Glomerular visceral epithelial cell (primary cell): ENCODE measurements at regions not wholly inside any gene's neighbourhood (a gene's known extent, or its start where the extent isn't known, plus 50 kb on each side); places are given as distances from the start of the nearest gene placed in this dataset.

Experiments used
- DNase-seq: peaks from one replicate; pipeline ENCODE4 v3.0.0-alpha.2; 2016; ENCODE audit errors: extremely low spot score

DNA sequence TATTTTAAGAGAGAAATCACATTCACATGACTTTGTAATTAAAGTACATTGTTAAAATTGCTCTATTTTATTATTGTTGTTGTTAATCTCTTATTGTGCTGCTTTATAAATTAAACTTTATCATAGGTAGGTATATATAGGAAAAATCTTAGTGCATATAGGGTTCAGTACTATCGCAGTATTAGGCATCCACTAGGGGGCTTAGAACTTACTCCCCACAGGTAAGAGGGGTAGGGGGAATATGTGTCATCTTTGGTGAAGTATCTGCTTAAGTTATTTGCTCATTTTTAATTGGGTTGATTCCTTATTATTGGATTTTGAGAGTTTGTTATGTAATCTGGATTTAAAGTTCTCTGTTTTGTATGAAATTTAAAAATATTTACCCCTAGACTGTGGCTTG lies 385.2 kb downstream of the DUSP10 start:
- no peak for DNase-seq

DNA sequence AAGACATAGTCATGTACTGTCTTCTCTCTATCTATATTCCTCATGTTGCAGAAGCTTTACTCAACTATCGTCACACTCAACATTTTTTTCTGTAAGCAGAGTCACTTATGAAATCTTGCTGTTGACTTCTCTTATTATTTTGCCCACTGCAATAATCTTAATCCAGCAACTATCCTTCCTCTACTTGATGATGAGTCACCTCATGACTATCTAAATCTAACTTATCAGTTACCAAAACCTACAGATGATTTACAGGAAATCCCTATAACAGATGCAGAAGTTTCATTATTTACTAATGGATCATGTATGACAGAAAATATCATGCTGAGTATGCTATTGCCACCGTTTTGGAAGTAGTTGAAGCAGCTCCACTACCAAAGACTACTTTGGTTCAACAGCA lies 378.9 kb downstream of the DUSP10 start:
- DNase-seq, result no peak

DNA sequence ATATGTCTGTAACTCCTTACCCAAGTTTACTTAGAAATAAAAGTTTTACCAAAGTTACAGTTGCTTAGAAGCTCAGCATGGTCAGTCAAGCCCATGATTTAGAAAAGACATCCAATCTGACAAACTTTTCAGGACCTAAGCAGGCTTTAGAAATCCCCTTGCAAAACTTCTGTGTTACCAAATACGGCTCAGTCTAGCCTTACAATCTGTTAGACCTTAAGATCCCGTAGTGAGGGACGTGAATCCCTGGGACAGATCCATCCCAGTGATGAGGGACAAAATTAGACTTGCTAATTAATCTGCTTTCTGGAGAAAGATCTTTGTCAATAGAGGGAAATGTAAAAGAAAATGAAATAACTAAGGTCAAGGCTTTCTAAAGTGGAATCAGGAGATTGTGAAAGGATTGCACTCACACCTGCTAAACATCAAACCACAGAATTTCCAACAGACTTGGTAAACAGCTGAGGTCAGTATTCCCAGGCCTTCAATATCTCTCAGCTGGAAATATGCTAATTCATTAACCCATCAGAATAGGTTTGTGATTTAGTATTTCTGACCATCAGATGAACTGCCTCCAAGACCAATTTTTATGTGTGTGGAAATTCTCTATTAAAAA lies 375.3 kb downstream of the DUSP10 start:
- peak; percentile 6 for DNase-seq

DNA sequence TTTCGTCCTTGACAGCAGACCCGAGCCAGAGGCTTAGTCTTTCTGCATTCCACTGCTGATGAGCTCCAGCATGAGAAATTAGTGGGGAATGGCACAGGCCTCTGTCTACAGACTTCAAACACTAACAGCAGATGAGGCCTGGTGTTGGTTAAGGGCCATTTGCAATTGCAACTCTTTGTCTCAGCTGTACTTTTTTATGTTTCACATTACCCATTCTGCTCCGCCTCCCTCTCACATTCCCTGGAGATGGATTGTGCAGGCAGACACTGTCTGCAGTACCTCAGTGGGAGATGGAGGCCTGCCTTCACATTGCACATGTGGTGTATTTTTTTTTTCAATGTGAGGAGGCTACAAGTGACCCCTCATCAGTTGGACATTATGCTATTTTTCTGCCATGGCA lies 370.2 kb downstream of the DUSP10 start:
- DNase-seq, result no peak

DNA sequence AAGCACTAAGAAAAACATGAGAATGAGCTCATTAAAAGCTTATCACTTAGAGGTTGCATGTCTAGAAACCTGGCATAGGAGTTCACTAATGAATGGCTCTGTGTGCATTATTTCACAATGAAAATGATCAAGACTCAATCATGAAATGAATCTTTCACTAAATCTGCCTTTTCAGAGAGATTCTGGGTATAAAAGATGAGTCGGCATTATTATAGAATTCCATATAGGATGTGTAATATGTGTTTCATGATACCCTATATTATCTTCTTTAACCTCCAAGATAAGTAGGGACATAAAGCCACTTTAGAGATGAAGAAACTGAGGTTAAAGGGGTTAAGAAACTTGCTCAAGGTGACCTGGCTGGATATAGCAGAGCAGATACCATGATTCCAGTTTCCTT lies 368.1 kb downstream of the DUSP10 start:
- no peak for DNase-seq

DNA sequence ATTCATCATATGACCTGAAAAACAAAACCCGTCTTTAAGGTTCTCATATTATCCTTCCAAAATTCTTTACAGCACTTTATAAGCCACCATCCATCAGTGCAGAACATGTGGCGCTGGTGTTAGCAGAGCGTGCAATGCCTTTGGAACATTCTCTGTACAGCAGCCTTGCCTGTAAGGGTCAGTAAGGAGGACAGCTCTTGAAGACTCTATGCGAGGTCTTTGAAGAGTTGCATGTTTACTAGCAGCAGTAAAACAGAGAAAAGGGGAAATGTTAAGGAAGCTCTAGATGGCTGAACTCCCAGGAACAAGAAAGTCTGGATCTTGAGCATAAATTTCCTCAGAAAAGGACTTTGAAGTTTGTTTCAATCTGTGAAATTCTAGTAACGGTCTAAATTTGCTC lies 365.6 kb downstream of the DUSP10 start:
- no peak for DNase-seq

DNA sequence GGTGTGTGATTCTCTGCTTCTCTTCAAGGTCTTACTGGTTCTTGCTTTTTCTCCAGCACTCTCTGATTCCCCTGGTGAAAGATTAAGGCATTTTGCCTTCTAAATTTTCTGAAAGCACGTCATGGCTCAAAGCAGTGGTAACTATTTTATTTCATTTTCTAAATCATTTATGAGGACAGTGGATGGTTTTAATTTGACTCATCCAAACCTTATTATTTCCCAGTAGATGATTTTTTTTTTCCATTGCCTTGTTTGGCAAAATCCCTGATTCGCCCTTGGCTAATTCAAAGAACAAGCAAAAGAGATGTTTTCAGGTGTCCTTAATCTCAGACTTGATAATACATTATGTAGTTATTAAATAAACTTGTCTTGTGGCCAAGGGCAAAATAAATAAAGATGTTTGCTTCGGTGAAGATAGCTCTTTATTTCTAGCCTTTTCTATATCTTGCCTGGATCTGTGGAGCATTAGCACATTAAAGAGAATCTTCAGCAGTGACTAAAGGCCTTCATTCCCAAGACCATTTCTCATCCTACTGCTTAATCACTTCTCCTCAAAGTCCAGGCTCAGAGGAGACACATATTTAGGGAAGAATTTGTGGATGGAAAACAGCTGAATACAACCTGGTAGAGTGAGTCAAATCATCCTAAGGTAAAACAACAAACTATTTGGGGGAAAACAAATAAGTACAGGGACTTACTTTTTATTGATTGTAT lies 359.8 kb downstream of the DUSP10 start:
- no peak for DNase-seq

DNA sequence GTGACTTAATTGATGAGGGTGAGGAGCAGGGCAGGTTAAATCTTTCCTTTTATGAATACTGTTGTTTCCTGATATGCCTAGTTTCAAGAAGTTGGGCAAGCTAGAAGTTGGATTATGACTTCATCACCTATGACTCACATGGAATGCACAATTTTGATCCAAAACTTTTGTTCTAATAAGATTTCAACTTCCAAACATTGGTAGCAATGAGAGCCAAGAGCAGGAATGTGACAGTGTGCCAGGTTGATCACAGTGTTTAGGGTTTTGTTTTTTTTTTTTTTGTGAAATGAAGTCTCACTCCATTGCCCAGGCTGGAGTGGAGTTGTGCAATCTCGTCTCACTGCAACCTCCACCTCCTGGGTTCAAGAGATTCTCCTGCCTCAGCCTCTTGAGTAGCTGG lies 349.4 kb downstream of the DUSP10 start:
- peak; percentile 46 for DNase-seq

DNA sequence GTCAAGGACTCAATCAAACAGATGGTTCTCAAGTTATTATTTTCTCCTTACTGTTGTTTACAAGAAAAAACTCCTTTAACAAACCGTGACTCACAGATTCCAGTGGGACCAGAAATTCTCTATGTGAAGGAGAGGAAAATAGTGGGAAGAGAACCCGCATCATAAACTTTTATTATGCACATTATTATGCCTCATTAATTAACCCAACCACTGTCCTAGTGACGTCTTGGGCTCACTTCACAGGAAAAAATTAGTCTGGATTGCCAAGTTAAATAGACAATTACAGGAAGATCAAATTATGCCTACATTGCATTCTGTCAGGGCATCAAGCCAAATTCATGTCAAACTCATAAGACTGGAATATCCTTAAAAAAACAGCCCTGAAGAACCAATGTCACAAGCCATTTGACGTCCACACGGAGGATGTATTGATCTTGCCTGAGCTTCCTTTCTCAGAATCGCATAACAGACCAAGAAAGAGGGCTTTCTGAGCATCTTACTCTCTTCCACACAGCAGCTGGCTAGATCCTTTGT lies 347.8 kb downstream of the DUSP10 start:
- DNase-seq, result peak; percentile 31

DNA sequence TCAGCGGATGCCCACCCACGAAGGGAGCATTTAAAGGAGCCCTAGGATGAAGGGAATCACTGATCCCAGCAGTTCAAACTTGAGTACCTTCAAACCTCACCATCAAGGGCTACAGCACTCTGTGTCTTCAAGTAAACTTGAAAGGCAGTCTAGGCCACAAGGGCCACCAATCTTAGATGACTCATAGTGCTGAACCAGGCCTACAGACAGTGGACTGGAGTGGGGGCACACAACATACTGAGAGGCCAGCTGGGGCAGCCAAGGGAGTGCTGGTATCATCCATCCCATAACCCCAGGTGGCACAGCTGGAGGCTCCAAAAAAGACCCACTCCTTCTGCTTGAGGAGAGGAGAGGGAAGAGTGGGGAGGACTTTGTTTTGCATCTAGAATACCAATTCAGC lies 345.4 kb downstream of the DUSP10 start:
- DNase-seq, result no peak

DNA sequence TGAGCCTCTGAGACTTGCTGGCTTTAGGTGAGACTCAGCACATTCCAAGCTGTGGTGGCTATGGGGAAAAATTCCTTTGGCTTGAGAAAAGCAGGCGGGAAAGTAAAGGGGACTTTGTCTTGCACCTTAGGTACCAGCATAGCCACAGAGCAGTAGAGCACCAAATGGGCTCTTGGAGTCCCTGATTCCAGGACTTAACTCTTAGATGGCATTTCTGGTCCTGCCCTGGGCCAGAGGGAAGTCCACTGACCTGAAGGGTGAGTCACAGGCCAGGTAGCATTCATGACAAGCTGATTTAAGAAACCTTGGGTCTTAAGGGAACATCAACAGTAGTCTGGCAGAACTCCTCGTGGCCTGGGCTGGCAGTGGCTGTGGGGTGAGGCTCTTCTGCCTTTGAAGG lies 344.7 kb downstream of the DUSP10 start:
- no peak for DNase-seq

DNA sequence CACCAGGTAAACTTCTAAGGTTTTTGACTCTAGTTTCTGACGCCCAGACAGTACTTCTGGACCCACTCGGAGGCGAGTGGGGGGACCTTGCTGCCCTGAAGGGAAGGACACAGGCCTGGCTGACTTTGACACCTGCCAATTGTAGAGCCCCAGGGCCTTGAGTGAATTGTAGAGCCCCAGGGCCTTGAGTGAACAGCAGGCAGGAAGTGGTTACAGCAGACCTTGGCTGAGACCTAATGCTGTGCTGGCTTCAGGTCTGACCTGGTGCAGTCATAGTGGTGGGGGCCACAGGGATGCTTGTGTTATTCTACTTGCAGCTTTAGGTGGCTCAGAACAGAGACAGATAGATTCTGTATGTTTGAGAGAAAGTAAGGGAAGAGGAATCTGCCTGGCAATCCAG lies 344.3 kb downstream of the DUSP10 start:
- DNase-seq, result no peak

DNA sequence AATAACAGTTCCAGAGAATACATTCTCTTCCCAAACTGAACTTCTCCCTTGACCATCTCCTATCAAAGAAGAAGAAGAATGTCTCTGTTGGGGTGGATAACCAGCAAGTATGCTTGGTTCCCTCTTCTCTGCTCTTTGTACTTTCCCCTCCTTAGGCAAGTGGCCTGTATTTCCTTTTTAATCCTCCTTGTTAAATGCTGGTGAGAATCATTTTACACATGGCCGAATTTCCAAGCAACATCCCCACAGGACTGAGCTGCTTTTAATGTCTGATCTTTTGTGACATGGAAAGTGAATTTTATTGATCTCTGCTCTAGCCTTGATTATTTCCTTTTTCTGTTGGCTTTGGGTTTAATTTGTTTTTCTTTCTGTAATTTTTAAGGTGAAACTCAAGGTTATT lies 336.7 kb downstream of the DUSP10 start:
- no peak for DNase-seq

DNA sequence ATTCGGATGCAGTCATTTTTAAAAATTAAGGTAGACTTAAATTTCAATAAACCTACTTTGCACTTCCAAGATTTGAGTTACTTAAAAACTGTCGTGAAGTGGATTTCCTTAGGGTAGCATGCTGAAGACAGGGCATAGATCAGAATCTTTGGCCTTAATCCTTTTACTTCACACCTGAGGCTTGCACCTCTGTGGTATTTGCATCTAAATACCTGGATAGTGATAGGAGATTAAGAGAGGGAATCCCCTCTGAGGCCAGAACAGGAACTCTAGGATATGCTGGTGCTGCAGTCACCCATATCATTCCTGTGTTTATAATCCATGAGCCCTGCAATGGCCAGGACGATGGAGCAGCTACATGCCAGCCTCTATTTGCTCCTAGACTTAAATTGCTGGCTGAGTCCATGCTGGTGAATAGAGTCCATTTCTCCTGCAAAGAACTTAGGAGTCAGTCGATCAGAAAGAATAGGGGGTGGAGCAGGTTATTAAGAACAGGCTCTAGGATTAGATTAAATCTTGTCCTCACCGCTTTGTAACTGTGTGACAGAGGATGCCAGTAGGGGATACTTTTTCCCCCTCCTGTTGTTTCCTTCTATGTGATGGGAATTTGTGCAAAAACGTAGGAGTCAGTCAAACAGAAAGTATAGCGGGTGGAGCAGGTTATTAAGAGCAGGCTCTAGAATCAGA lies 333.6 kb downstream of the DUSP10 start:
- DNase-seq, result no peak

DNA sequence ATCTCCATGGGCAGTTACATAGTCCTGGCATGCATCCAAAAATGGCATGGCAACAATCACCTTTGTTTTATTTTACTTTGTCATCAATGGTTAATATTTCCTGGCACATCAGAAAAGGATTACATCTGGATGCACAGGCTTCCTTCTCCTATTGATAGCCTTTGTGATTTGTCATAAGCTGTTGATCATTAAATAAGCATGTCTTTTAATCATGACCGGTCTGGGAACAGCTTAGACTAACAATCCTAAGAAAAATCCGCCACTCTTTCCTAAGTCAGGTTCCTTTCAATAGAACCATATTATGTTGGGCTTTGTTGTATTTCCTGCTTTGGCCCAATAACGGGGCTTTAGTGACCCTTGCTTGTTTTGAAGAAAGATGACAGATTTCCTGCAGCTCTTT lies 330.6 kb downstream of the DUSP10 start:
- no peak for DNase-seq

DNA sequence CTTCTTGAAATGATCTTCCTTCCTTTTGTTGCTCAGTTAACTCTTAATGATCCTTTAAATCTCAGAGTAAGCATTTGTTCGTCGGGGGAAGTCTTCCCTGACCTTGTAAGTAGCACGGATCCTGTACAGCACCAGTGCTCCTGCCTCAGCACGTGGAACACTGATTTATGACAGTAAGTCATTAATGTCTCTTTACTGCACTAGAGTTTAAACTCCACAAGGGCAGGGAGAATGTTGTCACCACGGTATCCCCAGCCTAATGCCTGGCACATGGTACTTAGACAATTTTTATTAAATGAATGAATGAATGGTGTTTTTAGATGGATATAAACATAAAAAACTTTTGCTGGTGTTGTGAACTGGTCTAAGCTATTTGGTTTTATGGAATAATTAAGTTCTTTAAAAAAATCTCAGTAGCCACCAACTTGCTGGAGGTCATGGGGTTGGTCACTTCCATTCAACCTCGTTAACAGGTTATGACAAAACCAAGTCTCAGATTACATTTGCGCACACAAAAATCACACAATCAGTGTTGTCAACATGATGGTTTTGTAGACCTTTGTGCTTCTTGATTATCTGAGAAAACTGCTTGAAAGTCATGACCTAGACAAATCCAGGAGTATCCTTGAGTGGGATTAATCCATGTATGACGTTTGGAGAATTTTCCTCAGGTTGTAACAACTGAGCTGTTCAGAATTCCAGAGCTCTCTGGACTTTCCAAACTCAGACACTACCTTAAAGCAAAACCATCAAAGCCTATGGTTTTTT lies 326.9 kb downstream of the DUSP10 start:
- DNase-seq, result no peak

DNA sequence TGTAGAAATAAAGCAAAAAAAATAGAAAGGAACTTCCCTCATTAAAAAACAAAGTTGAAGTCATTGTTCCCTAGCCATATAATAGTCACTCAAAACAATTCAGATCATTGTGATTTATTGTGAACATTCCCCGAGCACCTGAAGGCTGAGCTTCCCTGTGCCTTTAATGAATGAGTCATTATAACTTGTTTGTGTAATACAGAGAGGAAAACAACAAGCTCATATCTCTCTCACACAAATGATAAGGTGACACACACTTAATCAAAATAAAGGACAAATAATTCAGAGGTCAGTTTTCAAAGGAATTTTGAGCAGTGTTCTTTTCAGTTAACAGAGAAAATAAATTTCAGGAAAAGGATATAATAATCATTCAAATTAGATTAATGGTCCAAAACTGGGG lies 326.2 kb downstream of the DUSP10 start:
- DNase-seq, result no peak

DNA sequence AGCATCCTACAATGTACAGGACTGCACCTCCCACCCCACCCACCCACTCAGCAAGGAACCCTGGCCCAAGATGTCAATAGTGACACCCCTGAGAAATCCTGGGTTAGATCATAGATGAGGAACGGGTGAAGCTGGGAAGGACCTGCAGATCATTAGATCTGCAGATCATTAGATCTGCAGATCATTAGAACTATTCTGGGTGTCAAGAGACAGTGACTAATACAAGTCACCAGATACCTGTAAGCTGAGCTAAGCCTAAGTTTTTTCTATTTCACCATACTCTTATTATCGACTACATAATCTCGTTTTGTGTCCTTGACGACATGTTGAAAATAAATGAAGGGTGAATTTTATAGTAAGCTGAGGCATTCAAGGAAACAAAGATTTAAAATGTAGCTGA lies 325.7 kb downstream of the DUSP10 start:
- no peak for DNase-seq

DNA sequence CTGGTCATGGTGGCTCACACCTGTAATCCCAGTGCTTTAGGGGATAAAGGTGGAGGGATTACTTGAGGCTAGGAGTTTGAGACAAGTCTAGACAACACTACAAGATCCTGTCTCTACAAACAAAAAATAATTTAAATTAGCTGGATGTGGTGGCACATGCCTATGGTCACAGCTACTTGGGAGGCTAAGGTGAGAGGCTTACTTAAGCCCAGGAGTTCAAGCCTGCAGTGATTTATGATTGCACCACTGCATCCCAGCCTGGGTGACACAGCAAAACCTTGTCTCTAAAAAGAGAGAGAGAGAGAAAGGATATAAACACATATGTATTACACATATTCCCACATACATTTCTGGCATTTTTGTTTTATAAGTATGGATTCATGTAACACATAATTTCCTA lies 325.2 kb downstream of the DUSP10 start:
- no peak for DNase-seq

DNA sequence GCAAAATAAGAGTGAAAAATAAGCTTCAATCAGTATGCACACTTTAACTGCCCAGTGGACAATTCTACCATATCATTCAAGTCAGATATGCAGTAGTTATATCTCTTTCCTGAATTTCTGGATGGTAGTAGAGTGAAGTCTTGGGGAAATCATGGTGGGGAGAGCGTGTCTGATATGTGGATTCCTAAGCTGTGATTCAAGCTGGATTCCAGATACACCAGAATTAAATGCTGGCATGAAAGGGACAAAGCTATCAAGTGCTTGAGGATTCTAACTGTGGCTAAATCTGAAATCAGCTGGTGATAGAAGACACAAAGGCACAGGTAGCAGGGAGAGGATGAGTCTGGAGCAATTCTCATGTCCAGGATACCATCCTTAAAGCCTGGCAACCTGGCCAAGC lies 323.5 kb downstream of the DUSP10 start:
- peak; percentile 21 for DNase-seq

DNA sequence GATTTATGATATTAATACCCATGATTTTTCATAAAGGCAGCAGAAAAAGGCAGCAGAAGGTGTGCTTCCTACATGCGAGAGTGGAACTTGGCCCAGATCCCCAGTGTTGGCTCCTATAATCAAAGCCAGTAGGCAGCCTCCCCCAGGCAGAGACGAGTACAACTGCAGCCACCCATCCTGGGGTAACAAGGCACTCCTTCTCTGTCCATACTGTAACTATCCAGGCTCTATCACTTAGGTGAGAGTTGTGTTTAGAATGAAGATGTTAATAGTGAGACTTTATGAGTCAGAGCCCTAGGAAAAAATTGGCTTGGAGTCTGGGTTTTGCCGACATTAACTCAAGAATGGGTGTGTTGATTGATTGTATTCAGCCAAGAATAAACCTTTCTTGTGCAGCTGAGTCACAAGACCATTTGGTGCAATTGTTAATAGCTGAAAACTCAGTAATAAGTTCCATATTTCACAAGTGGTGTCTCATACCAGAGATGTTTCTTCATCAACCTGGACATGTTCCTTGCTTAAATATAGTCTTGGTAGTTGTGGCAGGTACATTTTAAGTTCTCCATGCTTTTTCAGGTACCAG lies 322.3 kb downstream of the DUSP10 start:
- peak; percentile 20 for DNase-seq

DNA sequence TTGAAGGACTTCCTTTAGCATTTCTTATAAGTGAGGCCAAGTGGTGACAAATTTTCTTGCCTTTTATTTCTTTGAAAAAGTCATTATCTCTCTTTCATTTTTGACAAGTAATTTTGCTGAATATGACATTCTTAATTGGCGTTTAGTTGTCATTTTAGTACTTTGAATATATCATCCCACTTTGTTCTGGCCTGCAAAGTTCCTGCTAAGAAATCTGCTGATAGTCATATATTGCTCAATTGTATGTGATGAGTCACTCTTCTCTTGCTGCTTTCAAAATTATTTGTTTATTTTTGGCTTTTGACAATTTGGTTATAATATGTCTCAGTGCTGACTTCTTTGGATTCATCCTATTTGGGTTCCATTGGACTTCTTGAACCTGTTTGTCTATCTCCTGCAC lies 312.6 kb downstream of the DUSP10 start:
- DNase-seq, result no peak
